NB4 (cell line): ENCODE measurements at regions not wholly inside any gene's neighbourhood (a gene's known extent, or its start where the extent isn't known, plus 50 kb on each side); places are given as distances from the start of the nearest gene placed in this dataset.

Experiments
- MAX ChIP-seq: IDR thresholded peaks from 2 replicates; pipeline ENCODE4 v1.6.1; 2011; ENCODE audit warnings: low read depth, low read length
- TF ChIP-seq, protein P1 (sequence below): IDR thresholded peaks from one replicate; pipeline ENCODE4 v1.5.1; 2012; ENCODE audit warnings: low read depth, low read length

DNA sequence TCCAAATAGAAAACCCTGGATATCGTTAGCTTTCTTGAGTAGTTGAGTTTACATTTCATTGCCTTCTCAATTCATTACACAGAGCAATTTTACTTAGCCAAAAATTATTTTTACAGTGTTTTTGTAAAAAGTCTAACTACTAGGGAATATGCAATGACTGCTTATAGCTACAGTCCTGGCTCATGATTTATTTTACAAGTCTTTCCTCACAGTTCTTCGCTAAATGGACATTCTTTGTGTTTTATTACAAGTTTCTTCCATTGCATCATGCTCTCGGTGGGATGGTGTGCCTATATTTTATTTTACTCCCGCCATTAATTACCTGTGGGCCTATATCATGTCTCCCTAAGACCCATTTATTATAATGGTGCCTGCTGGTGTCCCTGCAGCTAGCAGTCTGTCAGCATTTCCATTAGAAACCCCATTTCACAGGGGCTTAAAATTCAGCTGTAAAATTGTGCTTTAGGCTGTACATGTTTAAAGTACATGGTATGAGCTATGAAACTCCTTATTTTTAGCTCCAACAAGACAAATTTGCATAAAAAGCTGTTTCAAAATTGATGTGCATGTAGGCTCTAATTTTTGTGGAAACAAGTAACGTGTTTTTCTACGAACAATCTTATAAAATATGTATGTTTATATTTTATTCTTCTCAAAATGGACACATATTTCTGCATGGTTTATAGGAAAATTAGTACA lies 227.4 kb downstream of the SLC7A11 start:
- TF ChIP-seq, protein P1, sequence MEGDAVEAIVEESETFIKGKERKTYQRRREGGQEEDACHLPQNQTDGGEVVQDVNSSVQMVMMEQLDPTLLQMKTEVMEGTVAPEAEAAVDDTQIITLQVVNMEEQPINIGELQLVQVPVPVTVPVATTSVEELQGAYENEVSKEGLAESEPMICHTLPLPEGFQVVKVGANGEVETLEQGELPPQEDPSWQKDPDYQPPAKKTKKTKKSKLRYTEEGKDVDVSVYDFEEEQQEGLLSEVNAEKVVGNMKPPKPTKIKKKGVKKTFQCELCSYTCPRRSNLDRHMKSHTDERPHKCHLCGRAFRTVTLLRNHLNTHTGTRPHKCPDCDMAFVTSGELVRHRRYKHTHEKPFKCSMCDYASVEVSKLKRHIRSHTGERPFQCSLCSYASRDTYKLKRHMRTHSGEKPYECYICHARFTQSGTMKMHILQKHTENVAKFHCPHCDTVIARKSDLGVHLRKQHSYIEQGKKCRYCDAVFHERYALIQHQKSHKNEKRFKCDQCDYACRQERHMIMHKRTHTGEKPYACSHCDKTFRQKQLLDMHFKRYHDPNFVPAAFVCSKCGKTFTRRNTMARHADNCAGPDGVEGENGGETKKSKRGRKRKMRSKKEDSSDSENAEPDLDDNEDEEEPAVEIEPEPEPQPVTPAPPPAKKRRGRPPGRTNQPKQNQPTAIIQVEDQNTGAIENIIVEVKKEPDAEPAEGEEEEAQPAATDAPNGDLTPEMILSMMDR = no peak
- TF ChIP-seq MAX = no peak
